Body of pancreas (tissue), 4 donors: ENCODE measurements at regions not wholly inside any gene's neighbourhood (a gene's known extent, or its start where the extent isn't known, plus 50 kb on each side); places are given as distances from the start of the nearest gene placed in this dataset.

ENCODE experiments used
- POLR2A ChIP-seq, 3 donors: fragments of 450-650 bp; IDR thresholded peaks; one replicate each; pipeline ENCODE4 v1.6.1; 2016; ENCODE audit warnings: antibody characterized with exemption in 3 of 3, mild to moderate bottlenecking in 2 of 3
- TF ChIP-seq, protein P1 (sequence below), 7 experiments: fragments of 450-650 bp in 4 of 7; fragments of 200-600 bp in 3 of 7; sonication (generic) in 3 of 7; IDR thresholded peaks; one replicate each; pipeline ENCODE4 v1.5.1; 2016 to 2019; ENCODE audit warnings: antibody characterized with exemption in 7 of 7

GRCh38 chr12:19837543-19837942, 398.3 kb downstream of the AEBP2 start:
- TF ChIP-seq, protein P1, sequence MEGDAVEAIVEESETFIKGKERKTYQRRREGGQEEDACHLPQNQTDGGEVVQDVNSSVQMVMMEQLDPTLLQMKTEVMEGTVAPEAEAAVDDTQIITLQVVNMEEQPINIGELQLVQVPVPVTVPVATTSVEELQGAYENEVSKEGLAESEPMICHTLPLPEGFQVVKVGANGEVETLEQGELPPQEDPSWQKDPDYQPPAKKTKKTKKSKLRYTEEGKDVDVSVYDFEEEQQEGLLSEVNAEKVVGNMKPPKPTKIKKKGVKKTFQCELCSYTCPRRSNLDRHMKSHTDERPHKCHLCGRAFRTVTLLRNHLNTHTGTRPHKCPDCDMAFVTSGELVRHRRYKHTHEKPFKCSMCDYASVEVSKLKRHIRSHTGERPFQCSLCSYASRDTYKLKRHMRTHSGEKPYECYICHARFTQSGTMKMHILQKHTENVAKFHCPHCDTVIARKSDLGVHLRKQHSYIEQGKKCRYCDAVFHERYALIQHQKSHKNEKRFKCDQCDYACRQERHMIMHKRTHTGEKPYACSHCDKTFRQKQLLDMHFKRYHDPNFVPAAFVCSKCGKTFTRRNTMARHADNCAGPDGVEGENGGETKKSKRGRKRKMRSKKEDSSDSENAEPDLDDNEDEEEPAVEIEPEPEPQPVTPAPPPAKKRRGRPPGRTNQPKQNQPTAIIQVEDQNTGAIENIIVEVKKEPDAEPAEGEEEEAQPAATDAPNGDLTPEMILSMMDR (IDR thresholded peaks at IDR 0.05) = no peak
- no peak for TF ChIP-seq POLR2A (IDR thresholded peaks at IDR 0.05)
